HG03571 (cell line): ENCODE measurements at regions not wholly inside any gene's neighbourhood (a gene's known extent, or its start where the extent isn't known, plus 50 kb on each side); places are given as distances from the start of the nearest gene placed in this dataset.
"Not testable (repeated sequence)": the region's sequence is repeated elsewhere in the genome, so short reads cannot be mapped to it uniquely, and the experiment has no call there.

Source experiments
- ATAC-seq: cut with Tn5 transposase; IDR thresholded peaks from one replicate; pipeline ENCODE4 v1.9.1; 2021; ENCODE audit not compliant: unreplicated experiment

GRCh38 chr16:58960034-58960433 is 225.9 kb upstream of the GOT2 start:
- no peak for ATAC-seq

- no peak for ATAC-seq
These were observed 224.6 kb upstream of the GOT2 start for GRCh38 chr16:58958749-58959148.

- ATAC-seq: no peak
These were observed 214.1 kb upstream of the GOT2 start for GRCh38 chr16:58948244-58948643.

GRCh38 chr16:58940609-58941008 is 206.5 kb upstream of the GOT2 start:
- no peak for ATAC-seq

GRCh38 chr16:58938811-58939210 is 204.7 kb upstream of the GOT2 start:
- no peak for ATAC-seq

- no peak for ATAC-seq
These were observed 203.5 kb upstream of the GOT2 start for GRCh38 chr16:58937661-58938060.

- no peak for ATAC-seq
These were observed 199.1 kb upstream of the GOT2 start for GRCh38 chr16:58933186-58933585.

- no peak for ATAC-seq
These were observed 197.3 kb upstream of the GOT2 start for GRCh38 chr16:58931436-58931835.

GRCh38 chr16:58923094-58923493 is 189.0 kb upstream of the GOT2 start:
- no peak for ATAC-seq

- ATAC-seq: no peak
These were observed 179.3 kb upstream of the GOT2 start for GRCh38 chr16:58913456-58913855.

GRCh38 chr16:58912571-58912970 is 178.5 kb upstream of the GOT2 start:
- no peak for ATAC-seq

GRCh38 chr16:58906981-58907715 is 173.0 kb upstream of the GOT2 start:
- ATAC-seq: no peak

GRCh38 chr16:58904291-58904690 is 170.2 kb upstream of the GOT2 start:
- ATAC-seq: no peak

GRCh38 chr16:58889516-58889915 is 155.4 kb upstream of the GOT2 start:
- ATAC-seq: no peak

GRCh38 chr16:58885528-58886170 is 151.5 kb upstream of the GOT2 start:
- peak; percentile 52 for ATAC-seq

- ATAC-seq: no peak
These were observed 150.0 kb upstream of the GOT2 start for GRCh38 chr16:58884141-58884540.

GRCh38 chr16:58883131-58883530 is 149.0 kb upstream of the GOT2 start:
- ATAC-seq: no peak

GRCh38 chr16:58882292-58882691 is 148.2 kb upstream of the GOT2 start:
- peak; percentile 96 for ATAC-seq

- not testable (repeated sequence) for ATAC-seq
These were observed 144.5 kb upstream of the GOT2 start for GRCh38 chr16:58878641-58879040.

GRCh38 chr16:58866935-58867334 is 132.8 kb upstream of the GOT2 start:
- no peak for ATAC-seq

GRCh38 chr16:58863761-58864160 is 129.6 kb upstream of the GOT2 start:
- no peak for ATAC-seq

- ATAC-seq: no peak
These were observed 128.9 kb upstream of the GOT2 start for GRCh38 chr16:58863042-58863441.
